Right renal cortex interstitium (tissue), 3 donors: ENCODE measurements at regions not wholly inside any gene's neighbourhood (a gene's known extent, or its start where the extent isn't known, plus 50 kb on each side); places are given as distances from the start of the nearest gene placed in this dataset.
"Not testable (repeated sequence)": the region's sequence is repeated elsewhere in the genome, so short reads cannot be mapped to it uniquely, and the experiment has no call there.

Experiments used
- DNase-seq, 3 donors: peaks; one replicate each; pipeline ENCODE4 v3.0.0-alpha.2; 2013; ENCODE audit warnings: low read depth in 3 of 3, low spot score in 2 of 3

DNA sequence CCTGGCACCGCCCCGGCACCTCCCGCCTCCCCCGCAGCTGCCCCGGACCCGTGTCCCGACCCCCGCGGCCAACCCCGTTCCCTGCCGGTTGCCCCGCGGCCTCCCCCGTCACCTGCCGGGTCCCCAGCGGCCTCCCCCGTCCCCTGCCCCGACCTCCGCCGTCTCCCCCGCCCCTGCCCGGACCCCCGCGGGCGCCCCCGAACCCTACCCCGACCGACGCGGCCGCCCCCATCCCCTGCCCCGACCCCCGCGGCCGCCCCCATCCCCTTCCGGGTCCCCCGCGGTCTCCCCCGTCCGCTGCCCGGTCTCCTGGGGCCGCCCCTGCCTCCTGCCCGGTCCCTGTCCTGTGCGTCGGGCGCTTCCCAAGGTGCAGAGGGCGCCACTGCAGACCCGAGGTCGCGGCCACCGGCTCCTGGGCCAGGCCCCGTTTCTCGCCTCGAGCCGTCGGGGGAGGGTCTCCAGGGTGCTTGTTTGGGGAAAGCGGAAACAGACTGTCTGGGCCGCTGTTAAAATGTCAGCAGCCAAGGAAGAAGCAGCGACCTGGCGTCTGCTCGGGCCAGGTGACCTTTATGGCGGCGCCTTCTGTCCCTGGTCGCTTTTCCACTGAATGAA is 51.6 kb upstream of the APOD start:
- not testable (repeated sequence) for DNase-seq

DNA sequence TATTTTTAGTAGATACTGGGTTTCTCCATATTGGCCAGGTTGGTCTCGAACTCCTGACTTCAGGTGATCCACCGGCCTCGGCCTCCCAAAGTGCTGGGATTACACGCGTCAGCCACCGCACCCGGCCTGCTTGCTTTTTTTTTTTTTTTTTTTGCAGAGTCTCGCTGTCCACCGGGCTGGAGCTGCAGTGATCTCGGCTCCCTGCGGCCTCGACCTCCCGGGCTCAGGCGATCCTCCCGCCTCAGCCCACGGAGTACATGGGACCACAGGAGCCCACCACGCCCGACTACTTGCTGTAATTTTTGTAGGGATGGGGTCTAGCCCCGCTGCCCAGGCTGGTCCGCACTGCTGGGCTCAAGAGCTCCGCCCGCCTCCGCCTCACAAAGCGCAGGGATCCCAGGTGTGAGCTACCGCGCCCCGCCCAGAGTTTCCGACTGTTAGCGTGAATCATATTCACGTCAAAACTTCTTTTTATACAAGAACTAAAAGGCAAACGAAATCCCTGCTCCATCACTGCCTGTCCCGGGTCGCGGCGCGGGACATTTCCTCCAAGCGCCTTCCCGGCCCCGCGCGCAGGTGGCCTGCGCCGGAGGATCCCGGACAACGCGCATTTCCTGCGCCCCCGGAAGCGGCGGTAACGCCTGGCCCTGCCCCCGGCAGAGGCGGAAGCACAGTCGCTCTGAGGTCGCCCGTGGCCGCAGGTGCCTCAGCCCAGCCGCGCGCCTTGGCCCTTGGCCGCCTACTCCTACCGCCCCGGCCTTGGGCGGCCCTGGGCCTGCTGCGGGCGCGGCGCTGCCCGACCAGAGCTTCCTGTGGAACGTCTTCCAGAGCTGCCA is 50.9 kb upstream of the APOD start:
- not testable (repeated sequence) for DNase-seq
